WTC11 (cell line): ENCODE measurements at regions not wholly inside any gene's neighbourhood (a gene's known extent, or its start where the extent isn't known, plus 50 kb on each side); places are given as distances from the start of the nearest gene placed in this dataset.

ENCODE experiments used
- ATAC-seq: fragments of 200-7000 bp; cut with Tn5 transposase; 2 replicates; pipeline ENCODE4 v1.10.0; 2021; ENCODE audit warnings: mild to moderate bottlenecking, moderate library complexity
- CTCF ChIA-PET: fragments of 300-600 bp; sonication (Branson Sonifier 250); formaldehyde crosslinking; loops from one replicate; lab custom pipeline; 2021; ENCODE audit warnings: antibody characterized with exemption; lab: Charles Lee
- POLR2A ChIA-PET: fragments of 350-600 bp; sonication (Branson Sonifier 250); formaldehyde crosslinking; loops from one replicate; lab custom pipeline; 2021; ENCODE audit warnings: antibody characterized with exemption; lab: Charles Lee
- DNase-seq: peaks from one replicate; pipeline ENCODE4 v3.0.0; 2021; ENCODE audit warnings: low spot score
- H3K27ac Mint-ChIP-seq: 2 replicates; pipeline ENCODE4 v1.8.0; 2021; ENCODE audit warnings: mixed read lengths
- H3K27me3 Mint-ChIP-seq: 2 replicates; pipeline ENCODE4 v1.8.0; 2021; ENCODE audit warnings: low read depth, mild to moderate bottlenecking, moderate library complexity, mixed read lengths
- H3K36me3 Mint-ChIP-seq: 2 replicates; pipeline ENCODE4 v1.8.0; 2021; ENCODE audit warnings: mixed read lengths
- H3K4me1 Mint-ChIP-seq: 2 replicates; pipeline ENCODE4 v1.8.0; 2022; ENCODE audit warnings: mixed read lengths
- H3K4me3 Mint-ChIP-seq: 2 replicates; pipeline ENCODE4 v1.8.0; 2021; ENCODE audit warnings: mild to moderate bottlenecking, moderate library complexity, mixed read lengths
- H3K9me3 Mint-ChIP-seq: 2 replicates; pipeline ENCODE4 v1.8.0; 2021; ENCODE audit warnings: mixed read lengths
- ATF1 ChIP-seq: sonication (generic); formaldehyde crosslinking; IDR thresholded peaks from 2 replicates; pipeline ENCODE4 v1.8.1; 2023; ENCODE audit warnings: mild to moderate bottlenecking, moderate library complexity, missing genetic modification reagents
- CREM ChIP-seq: sonication (generic); formaldehyde crosslinking; IDR thresholded peaks from 2 replicates; pipeline ENCODE4 v1.8.1; 2022; ENCODE audit warnings: mild to moderate bottlenecking, missing genetic modification reagents, moderate library complexity
- FOXK1 ChIP-seq: sonication (generic); formaldehyde crosslinking; IDR thresholded peaks from 2 replicates; pipeline ENCODE4 v1.8.0; 2022; ENCODE audit warnings: mild to moderate bottlenecking, moderate library complexity, missing genetic modification reagents
- GRHL2 ChIP-seq: fragments of 250-450 bp; sonication (Bioruptor Pico); IDR thresholded peaks from 2 replicates; pipeline ENCODE4 v1.8.0; 2022; ENCODE audit warnings: mild to moderate bottlenecking, moderate library complexity; ENCODE audit not compliant: insufficient replicate concordance, severe bottlenecking
- MXD4 ChIP-seq: fragments of 250-450 bp; sonication (Bioruptor Pico); IDR thresholded peaks from 2 replicates; pipeline ENCODE4 v1.8.0; 2021; ENCODE audit warnings: mild to moderate bottlenecking, moderate library complexity, borderline replicate concordance
- NFYB ChIP-seq: sonication (generic); formaldehyde crosslinking; conservative IDR thresholded peaks from 2 replicates; pipeline ENCODE4 v1.8.0; 2022; ENCODE audit warnings: low read depth, missing genetic modification reagents
- NR1H2 ChIP-seq: sonication (generic); formaldehyde crosslinking; IDR thresholded peaks from 2 replicates; pipeline ENCODE4 v1.9.0; 2021; ENCODE audit warnings: mild to moderate bottlenecking, moderate library complexity, missing genetic modification reagents
- RORB ChIP-seq: fragments of 250-450 bp; sonication (Bioruptor Pico); IDR thresholded peaks from 2 replicates; pipeline ENCODE4 v1.9.0; 2021; ENCODE audit warnings: mild to moderate bottlenecking
- TEAD4 ChIP-seq: sonication (generic); formaldehyde crosslinking; IDR thresholded peaks from 2 replicates; pipeline ENCODE4 v1.8.0; 2022; ENCODE audit warnings: mild to moderate bottlenecking, missing genetic modification reagents
- TP53 ChIP-seq: sonication (generic); formaldehyde crosslinking; IDR thresholded peaks from 2 replicates; pipeline ENCODE4 v1.8.1; 2023; ENCODE audit warnings: mild to moderate bottlenecking, missing genetic modification reagents
- ZBTB43 ChIP-seq: sonication (generic); formaldehyde crosslinking; IDR thresholded peaks from 2 replicates; pipeline ENCODE4 v1.8.1; 2023; ENCODE audit warnings: mild to moderate bottlenecking, missing genetic modification reagents
- ZNF317 ChIP-seq: sonication (generic); formaldehyde crosslinking; IDR thresholded peaks from 2 replicates; pipeline ENCODE4 v1.8.1; 2023; ENCODE audit warnings: low read depth, mild to moderate bottlenecking, moderate library complexity, missing genetic modification reagents, borderline replicate concordance
- ZNF416 ChIP-seq: fragments of 250-450 bp; sonication (Bioruptor Pico); IDR thresholded peaks from 2 replicates; pipeline ENCODE4 v1.9.0; 2021; ENCODE audit warnings: mild to moderate bottlenecking, inconsistent platforms
- ZNF423 ChIP-seq: fragments of 250-450 bp; sonication (Bioruptor Pico); IDR thresholded peaks from 2 replicates; pipeline ENCODE4 v2.1.2; 2022; ENCODE audit warnings: mild to moderate bottlenecking, moderate library complexity
- TF ChIP-seq, protein P1 (sequence below): sonication (generic); formaldehyde crosslinking; IDR thresholded peaks from 2 replicates; pipeline ENCODE4 v1.8.1; 2022; ENCODE audit warnings: missing genetic modification reagents, borderline replicate concordance
- TF ChIP-seq, protein P2 (sequence below): fragments of 250-450 bp; sonication (Bioruptor Pico); IDR thresholded peaks from 2 replicates; pipeline ENCODE4 v1.9.0; 2021; ENCODE audit warnings: moderate library complexity, mild to moderate bottlenecking, inconsistent platforms, borderline replicate concordance
- TF ChIP-seq, protein P3 (sequence below): sonication (generic); formaldehyde crosslinking; IDR thresholded peaks from 2 replicates; pipeline ENCODE4 v1.8.1; 2023; ENCODE audit warnings: mild to moderate bottlenecking, missing genetic modification reagents, borderline replicate concordance
- TF ChIP-seq, protein P4 (sequence below): sonication (generic); formaldehyde crosslinking; IDR thresholded peaks from 2 replicates; pipeline ENCODE4 v1.8.0; 2022; ENCODE audit warnings: mild to moderate bottlenecking, missing genetic modification reagents
- TF ChIP-seq, protein P5 (sequence below): sonication (generic); formaldehyde crosslinking; IDR thresholded peaks from 2 replicates; pipeline ENCODE4 v1.8.1; 2023; ENCODE audit warnings: mild to moderate bottlenecking, missing genetic modification reagents, moderate library complexity
- TF ChIP-seq, protein P6 (sequence below): sonication (generic); formaldehyde crosslinking; IDR thresholded peaks from 2 replicates; pipeline ENCODE4 v1.8.1; 2022; ENCODE audit warnings: mild to moderate bottlenecking, missing genetic modification reagents, moderate library complexity, borderline replicate concordance

DNA sequence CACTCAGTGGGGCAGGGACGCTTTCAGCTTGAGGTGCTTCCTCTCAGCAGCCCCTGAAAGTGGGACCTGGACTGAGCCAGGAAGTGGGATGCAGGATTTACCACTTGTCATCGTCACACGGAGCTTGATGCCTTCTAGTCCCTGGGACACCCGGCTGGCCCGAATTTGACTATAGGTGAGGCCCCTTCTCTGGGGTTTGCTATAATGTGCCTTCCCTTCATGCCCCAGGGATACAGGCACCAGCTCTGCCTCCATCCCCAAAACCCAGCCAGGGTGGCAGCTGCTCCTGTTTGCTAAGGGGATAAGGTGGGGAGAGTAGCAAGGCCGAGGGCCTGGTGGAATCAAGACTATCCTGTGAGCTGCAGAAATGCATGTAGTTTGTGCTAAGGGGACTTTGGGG is 235.0 kb downstream of the GLRX3 start:
- no peak for ATAC-seq
- Mint-ChIP-seq H3K36me3 (peaks cover 69% of the 10 kb centered on the region), H3K27ac (no peak overlapping the region), H3K27me3 (peaks cover 17% of the 10 kb centered on the region)
- TF ChIP-seq ZBTB43 (CRISPR knock-in tag) (no peak), NR1H2 (no peak), ZNF423 (CRISPR knock-in tag) (no peak), ATF1 (CRISPR knock-in tag) (no peak)
- TF ChIP-seq, protein P1, sequence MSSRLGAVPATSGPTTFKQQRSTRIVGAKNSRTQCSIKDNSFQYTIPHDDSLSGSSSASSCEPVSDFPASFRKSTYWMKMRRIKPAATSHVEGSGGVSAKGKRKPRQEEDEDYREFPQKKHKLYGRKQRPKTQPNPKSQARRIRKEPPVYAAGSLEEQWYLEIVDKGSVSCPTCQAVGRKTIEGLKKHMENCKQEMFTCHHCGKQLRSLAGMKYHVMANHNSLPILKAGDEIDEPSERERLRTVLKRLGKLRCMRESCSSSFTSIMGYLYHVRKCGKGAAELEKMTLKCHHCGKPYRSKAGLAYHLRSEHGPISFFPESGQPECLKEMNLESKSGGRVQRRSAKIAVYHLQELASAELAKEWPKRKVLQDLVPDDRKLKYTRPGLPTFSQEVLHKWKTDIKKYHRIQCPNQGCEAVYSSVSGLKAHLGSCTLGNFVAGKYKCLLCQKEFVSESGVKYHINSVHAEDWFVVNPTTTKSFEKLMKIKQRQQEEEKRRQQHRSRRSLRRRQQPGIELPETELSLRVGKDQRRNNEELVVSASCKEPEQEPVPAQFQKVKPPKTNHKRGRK (CRISPR knock-in tag): no peak
- TF ChIP-seq, all 79 proteins: peak for 0
- ChIA-PET POLR2A (no interaction called here), CTCF (no interaction called here)
- DNase-seq: no peak
- Mint-ChIP-seq H3K4me1 (no peaks in the 10 kb centered on the region), H3K4me3 (no peak overlapping the region), H3K9me3 (peaks cover 76% of the 10 kb centered on the region)

DNA sequence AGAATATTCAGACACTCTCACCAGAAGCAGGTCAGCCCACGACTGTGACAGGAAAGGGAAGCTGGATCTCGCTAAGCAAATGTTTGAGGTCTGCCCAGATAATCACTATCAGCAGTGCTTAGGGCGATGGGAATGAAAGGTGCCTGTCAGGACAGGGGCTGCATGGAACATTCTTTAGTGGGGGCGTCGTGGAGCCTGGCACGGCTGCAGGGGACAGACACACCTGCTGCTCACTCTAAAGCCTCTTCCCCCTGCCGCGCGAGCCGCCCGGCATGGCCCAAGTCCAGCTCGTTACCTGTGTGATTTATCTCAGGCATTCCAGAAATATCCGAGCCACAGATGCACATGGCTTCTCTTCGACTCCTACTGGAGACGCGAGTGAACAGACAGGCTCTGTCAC is 235.5 kb downstream of the GLRX3 start:
- Mint-ChIP-seq H3K4me3 (no peak overlapping the region), H3K9me3 (peaks cover 76% of the 10 kb centered on the region), H3K27me3 (peaks cover 17% of the 10 kb centered on the region), H3K27ac (no peak overlapping the region), H3K36me3 (peaks cover 68% of the 10 kb centered on the region), H3K4me1 (no peaks in the 10 kb centered on the region)
- no peak for DNase-seq
- ChIA-PET CTCF (no interaction called here), POLR2A (no interaction called here)
- TF ChIP-seq FOXK1 (CRISPR knock-in tag) (no peak), ZNF416 (no peak), CREM (no peak), NFYB (CRISPR knock-in tag) (no peak), GRHL2 (CRISPR knock-in tag) (no peak), TP53 (CRISPR knock-in tag) (no peak), MXD4 (CRISPR knock-in tag) (no peak), TEAD4 (no peak)
- TF ChIP-seq, protein P2, sequence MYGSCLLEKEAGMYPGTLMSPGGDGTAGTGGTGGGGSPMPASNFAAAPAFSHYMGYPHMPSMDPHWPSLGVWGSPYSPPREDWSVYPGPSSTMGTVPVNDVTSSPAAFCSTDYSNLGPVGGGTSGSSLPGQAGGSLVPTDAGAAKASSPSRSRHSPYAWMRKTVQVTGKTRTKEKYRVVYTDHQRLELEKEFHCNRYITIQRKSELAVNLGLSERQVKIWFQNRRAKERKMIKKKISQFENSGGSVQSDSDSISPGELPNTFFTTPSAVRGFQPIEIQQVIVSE: no peak
- TF ChIP-seq, protein P3, sequence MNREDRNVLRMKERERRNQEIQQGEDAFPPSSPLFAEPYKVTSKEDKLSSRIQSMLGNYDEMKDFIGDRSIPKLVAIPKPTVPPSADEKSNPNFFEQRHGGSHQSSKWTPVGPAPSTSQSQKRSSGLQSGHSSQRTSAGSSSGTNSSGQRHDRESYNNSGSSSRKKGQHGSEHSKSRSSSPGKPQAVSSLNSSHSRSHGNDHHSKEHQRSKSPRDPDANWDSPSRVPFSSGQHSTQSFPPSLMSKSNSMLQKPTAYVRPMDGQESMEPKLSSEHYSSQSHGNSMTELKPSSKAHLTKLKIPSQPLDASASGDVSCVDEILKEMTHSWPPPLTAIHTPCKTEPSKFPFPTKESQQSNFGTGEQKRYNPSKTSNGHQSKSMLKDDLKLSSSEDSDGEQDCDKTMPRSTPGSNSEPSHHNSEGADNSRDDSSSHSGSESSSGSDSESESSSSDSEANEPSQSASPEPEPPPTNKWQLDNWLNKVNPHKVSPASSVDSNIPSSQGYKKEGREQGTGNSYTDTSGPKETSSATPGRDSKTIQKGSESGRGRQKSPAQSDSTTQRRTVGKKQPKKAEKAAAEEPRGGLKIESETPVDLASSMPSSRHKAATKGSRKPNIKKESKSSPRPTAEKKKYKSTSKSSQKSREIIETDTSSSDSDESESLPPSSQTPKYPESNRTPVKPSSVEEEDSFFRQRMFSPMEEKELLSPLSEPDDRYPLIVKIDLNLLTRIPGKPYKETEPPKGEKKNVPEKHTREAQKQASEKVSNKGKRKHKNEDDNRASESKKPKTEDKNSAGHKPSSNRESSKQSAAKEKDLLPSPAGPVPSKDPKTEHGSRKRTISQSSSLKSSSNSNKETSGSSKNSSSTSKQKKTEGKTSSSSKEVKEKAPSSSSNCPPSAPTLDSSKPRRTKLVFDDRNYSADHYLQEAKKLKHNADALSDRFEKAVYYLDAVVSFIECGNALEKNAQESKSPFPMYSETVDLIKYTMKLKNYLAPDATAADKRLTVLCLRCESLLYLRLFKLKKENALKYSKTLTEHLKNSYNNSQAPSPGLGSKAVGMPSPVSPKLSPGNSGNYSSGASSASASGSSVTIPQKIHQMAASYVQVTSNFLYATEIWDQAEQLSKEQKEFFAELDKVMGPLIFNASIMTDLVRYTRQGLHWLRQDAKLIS (CRISPR knock-in tag): no peak
- TF ChIP-seq, protein P4, sequence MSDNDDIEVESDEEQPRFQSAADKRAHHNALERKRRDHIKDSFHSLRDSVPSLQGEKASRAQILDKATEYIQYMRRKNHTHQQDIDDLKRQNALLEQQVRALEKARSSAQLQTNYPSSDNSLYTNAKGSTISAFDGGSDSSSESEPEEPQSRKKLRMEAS: no peak
- ATAC-seq: no peak

DNA sequence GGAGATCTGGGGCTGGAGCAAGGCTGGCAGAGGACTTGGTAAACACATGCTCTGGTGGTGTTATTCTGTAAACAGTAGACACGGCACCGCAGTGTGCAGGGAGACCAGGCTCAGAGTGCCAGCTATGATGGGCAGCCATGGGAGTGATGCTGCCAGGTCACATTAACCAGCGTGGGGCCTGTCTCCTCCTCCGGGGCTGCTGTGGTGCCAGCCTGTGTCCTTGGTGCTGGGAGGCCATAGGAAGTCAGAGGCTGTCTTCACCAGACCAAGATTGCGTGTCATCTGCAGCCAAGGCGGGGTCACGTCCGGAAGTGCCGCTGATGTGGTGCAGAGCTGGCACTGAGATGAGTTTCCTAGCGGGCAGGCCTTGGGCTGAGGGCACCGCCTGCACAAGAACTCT is 236.0 kb downstream of the GLRX3 start:
- H3K9me3 Mint-ChIP-seq: peaks cover 77% of the 10 kb centered on the region
- POLR2A ChIA-PET: no interaction called here
- TF ChIP-seq, protein P5, sequence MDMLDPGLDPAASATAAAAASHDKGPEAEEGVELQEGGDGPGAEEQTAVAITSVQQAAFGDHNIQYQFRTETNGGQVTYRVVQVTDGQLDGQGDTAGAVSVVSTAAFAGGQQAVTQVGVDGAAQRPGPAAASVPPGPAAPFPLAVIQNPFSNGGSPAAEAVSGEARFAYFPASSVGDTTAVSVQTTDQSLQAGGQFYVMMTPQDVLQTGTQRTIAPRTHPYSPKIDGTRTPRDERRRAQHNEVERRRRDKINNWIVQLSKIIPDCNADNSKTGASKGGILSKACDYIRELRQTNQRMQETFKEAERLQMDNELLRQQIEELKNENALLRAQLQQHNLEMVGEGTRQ (CRISPR knock-in tag): no peak
- TF ChIP-seq ZNF423 (CRISPR knock-in tag): no peak
- TF ChIP-seq ZNF317 (CRISPR knock-in tag): no peak
- no peak for TF ChIP-seq RORB
- TF ChIP-seq, protein P6, sequence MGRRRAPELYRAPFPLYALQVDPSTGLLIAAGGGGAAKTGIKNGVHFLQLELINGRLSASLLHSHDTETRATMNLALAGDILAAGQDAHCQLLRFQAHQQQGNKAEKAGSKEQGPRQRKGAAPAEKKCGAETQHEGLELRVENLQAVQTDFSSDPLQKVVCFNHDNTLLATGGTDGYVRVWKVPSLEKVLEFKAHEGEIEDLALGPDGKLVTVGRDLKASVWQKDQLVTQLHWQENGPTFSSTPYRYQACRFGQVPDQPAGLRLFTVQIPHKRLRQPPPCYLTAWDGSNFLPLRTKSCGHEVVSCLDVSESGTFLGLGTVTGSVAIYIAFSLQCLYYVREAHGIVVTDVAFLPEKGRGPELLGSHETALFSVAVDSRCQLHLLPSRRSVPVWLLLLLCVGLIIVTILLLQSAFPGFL: no peak
- TF ChIP-seq, protein P3 (CRISPR knock-in tag): no peak

More for the DNA sequence above, 236.0 kb downstream of the GLRX3 start:
- no peaks in the 10 kb centered on the region for H3K4me1 Mint-ChIP-seq
- ATAC-seq: no peak
- no peak for DNase-seq
- peaks cover 15% of the 10 kb centered on the region for H3K27me3 Mint-ChIP-seq
- H3K36me3 Mint-ChIP-seq: peaks cover 66% of the 10 kb centered on the region
- CTCF ChIA-PET: no interaction called here
- no peak overlapping the region for H3K27ac Mint-ChIP-seq
- no peak overlapping the region for H3K4me3 Mint-ChIP-seq
